HG02938 (cell line): ENCODE measurements at regions not wholly inside any gene's neighbourhood (a gene's known extent, or its start where the extent isn't known, plus 50 kb on each side); places are given as distances from the start of the nearest gene placed in this dataset.
"Not testable (repeated sequence)": the region's sequence is repeated elsewhere in the genome, so short reads cannot be mapped to it uniquely, and the experiment has no call there.

Experiments
- ATAC-seq: cut with Tn5 transposase; IDR thresholded peaks from one replicate; pipeline ENCODE4 v1.9.1; 2021; ENCODE audit warnings: mild to moderate bottlenecking, moderate library complexity; ENCODE audit not compliant: unreplicated experiment

GRCh38 chr6:26173836-26174145, 86.6 kb downstream of the HFE start:
- ATAC-seq: no peak

- no peak for ATAC-seq
These were observed 87.8 kb downstream of the HFE start for GRCh38 chr6:26175033-26175427.

- ATAC-seq: no peak
These were observed 88.4 kb downstream of the HFE start for GRCh38 chr6:26175428-26176181.

GRCh38 chr6:26179675-26180074, 92.4 kb downstream of the HFE start:
- no peak for ATAC-seq

GRCh38 chr6:26180346-26180745, 93.1 kb downstream of the HFE start:
- no peak for ATAC-seq

- no peak for ATAC-seq
These were observed 96.0 kb downstream of the HFE start for GRCh38 chr6:26183237-26183580.

- no peak for ATAC-seq
These were observed 96.5 kb downstream of the HFE start for GRCh38 chr6:26183581-26184366.

GRCh38 chr6:26184367-26184891, 97.2 kb downstream of the HFE start:
- no peak for ATAC-seq

GRCh38 chr6:26185004-26185403, 97.8 kb downstream of the HFE start:
- ATAC-seq: no peak

GRCh38 chr6:26185802-26186201, 98.6 kb downstream of the HFE start:
- ATAC-seq: no peak

- no peak for ATAC-seq
These were observed 99.4 kb downstream of the HFE start for GRCh38 chr6:26186652-26187051.

GRCh38 chr6:26187292-26187691, 100.1 kb downstream of the HFE start:
- no peak for ATAC-seq

GRCh38 chr6:26187981-26188635, 100.9 kb downstream of the HFE start:
- no peak for ATAC-seq

GRCh38 chr6:26191512-26191911, 104.3 kb downstream of the HFE start:
- not testable (repeated sequence) for ATAC-seq

GRCh38 chr6:26193467-26194328, 106.5 kb downstream of the HFE start:
- ATAC-seq: no peak

GRCh38 chr6:26194329-26194701, 107.1 kb downstream of the HFE start:
- ATAC-seq: no peak

- no peak for ATAC-seq
These were observed 107.7 kb downstream of the HFE start for GRCh38 chr6:26194816-26195375.

GRCh38 chr6:26195376-26195923, 108.2 kb downstream of the HFE start:
- ATAC-seq: peak; percentile 22

- no peak for ATAC-seq
These were observed 109.0 kb downstream of the HFE start for GRCh38 chr6:26195924-26196845.
